ENCODE measurements at regions not wholly inside any gene's neighbourhood (a gene's known extent, or its start where the extent isn't known, plus 50 kb on each side); places are given as distances from the start of the nearest gene placed in this dataset.

GRCh38 chr12:42809226-42809625 lies 219.7 kb upstream of the PRICKLE1 start:
- Histone ChIP-seq H3K27ac (ENCODE audit: low read depth in 1 of 2, low read length in 2 of 2) (no peak overlapping the region), H3K36me3 (ENCODE audit: control insufficient read depth in 4 of 4, insufficient read depth in 3 of 4, low read depth in 1 of 4, low read length in 3 of 4) (no peaks in the 10 kb centered on the region), H3K27me3 (ENCODE audit: control insufficient read depth in 4 of 4, insufficient read depth in 4 of 4, low read length in 3 of 4) (peaks cover 0 to 2% (median 0%) of the 10 kb centered on the region in 4 donors), H3K9me3 (ENCODE audit: control insufficient read depth in 4 of 4, low read length in 3 of 4) (no peaks in the 10 kb centered on the region), H3K4me3 (ENCODE audit: low read depth in 1 of 3, low read length in 3 of 3) (no peak overlapping the region), H3K4me1 (ENCODE audit: control insufficient read depth in 4 of 4, insufficient read depth in 4 of 4, low read length in 3 of 4) (no peaks in the 10 kb centered on the region), H3K9ac (ENCODE audit: low read depth in 1 of 2, low read length in 2 of 2) (no peak overlapping the region)
- WGBS, result 41% methylated on average over 2 of the region's 2 CpGs
- TF ChIP-seq REST (IDR thresholded peaks at IDR 0.05) (no peak), YY1 (IDR thresholded peaks at IDR 0.05) (no peak), RXRA (IDR thresholded peaks at IDR 0.05) (no peak), CTCF (IDR thresholded peaks at IDR 0.05; ENCODE audit: low read depth, low read length, missing input control) (no peak), RAD21 (IDR thresholded peaks at IDR 0.05) (no peak), SP1 (IDR thresholded peaks at IDR 0.05) (no peak), MAX (IDR thresholded peaks at IDR 0.05) (no peak), TAF1 (conservative IDR thresholded peaks at IDR 0.05) (no peak), HNF4G (IDR thresholded peaks at IDR 0.05) (no peak), FOXA2 (IDR thresholded peaks at IDR 0.05) (no peak), ATF3 (IDR thresholded peaks at IDR 0.05) (no peak), EGR1 (IDR thresholded peaks at IDR 0.05; ENCODE audit: low read depth in 2 of 2) (no peak), FOXA1 (IDR thresholded peaks at IDR 0.05) (no peak)
- no peak for DNase-seq (ENCODE audit: low spot score)

GRCh38 chr12:42807766-42808165 lies 218.2 kb upstream of the PRICKLE1 start:
- no peak for TF ChIP-seq EGR1 (IDR thresholded peaks at IDR 0.05; ENCODE audit: low read depth in 2 of 2)
- TF ChIP-seq GABPA (IDR thresholded peaks at IDR 0.05 in 1 of 2, conservative IDR thresholded peaks at IDR 0.05 in 1 of 2), result no peak
- 82% methylated on average over 3 of the region's 3 CpGs for WGBS
- H3K4me3 ChIP-seq (ENCODE audit: low read depth in 1 of 3, low read length in 3 of 3), result no peak overlapping the region

More at GRCh38 chr12:42807766-42808165, 218.2 kb upstream of the PRICKLE1 start:
- H3K27me3 ChIP-seq (ENCODE audit: control insufficient read depth in 4 of 4, insufficient read depth in 4 of 4, low read length in 3 of 4), result peaks cover 0 to 2% (median 0%) of the 10 kb centered on the region in 4 donors
- DNase-seq (ENCODE audit: low spot score), result no peak
- H3K9me3 ChIP-seq (ENCODE audit: control insufficient read depth in 4 of 4, low read length in 3 of 4), result no peaks in the 10 kb centered on the region
- no peak overlapping the region for H3K9ac ChIP-seq (ENCODE audit: low read depth in 1 of 2, low read length in 2 of 2)
- H3K4me1 ChIP-seq (ENCODE audit: control insufficient read depth in 4 of 4, insufficient read depth in 4 of 4, low read length in 3 of 4), result no peaks in the 10 kb centered on the region
- H3K36me3 ChIP-seq (ENCODE audit: control insufficient read depth in 4 of 4, insufficient read depth in 3 of 4, low read depth in 1 of 4, low read length in 3 of 4), result no peaks in the 10 kb centered on the region
- no peak overlapping the region for H3K27ac ChIP-seq (ENCODE audit: low read depth in 1 of 2, low read length in 2 of 2)

All from liver (tissue), 8 donors.